ENCODE measurements at regions not wholly inside any gene's neighbourhood (a gene's known extent, or its start where the extent isn't known, plus 50 kb on each side); places are given as distances from the start of the nearest gene placed in this dataset.
"Not testable (repeated sequence)": the region's sequence is repeated elsewhere in the genome, so short reads cannot be mapped to it uniquely, and the experiment has no call there.

DNA sequence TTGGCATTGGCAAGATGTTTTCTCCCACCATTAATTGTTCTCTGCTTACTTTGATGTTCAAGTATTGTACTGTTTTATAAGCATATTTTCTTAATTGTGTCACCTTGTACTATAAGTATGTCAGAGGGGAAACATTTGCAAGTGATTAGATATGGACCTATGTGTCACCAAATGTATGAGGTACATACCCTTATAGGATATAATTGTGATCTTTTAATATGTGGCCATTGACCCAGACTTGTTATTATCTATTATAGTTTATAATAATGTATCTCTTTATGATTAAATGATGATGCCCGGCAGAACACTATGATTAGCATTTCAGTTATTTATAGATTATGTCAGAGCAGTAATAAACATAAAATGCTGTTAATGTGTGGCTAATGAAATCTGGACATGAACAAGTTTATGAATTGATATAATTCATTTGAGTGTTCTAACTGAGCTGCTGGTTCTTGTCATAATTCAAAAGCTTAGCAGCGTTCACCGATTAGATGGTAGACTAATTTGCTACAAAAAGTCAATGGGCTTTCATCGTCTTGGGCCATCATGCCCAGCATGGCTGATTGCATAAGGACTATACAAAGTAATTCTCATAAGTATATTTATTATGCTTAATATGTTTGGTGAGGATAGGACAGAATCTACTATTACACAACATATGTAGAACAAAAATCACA lies 480.9 kb upstream of the FANCL start:
- no peak for DNase-seq

DNA sequence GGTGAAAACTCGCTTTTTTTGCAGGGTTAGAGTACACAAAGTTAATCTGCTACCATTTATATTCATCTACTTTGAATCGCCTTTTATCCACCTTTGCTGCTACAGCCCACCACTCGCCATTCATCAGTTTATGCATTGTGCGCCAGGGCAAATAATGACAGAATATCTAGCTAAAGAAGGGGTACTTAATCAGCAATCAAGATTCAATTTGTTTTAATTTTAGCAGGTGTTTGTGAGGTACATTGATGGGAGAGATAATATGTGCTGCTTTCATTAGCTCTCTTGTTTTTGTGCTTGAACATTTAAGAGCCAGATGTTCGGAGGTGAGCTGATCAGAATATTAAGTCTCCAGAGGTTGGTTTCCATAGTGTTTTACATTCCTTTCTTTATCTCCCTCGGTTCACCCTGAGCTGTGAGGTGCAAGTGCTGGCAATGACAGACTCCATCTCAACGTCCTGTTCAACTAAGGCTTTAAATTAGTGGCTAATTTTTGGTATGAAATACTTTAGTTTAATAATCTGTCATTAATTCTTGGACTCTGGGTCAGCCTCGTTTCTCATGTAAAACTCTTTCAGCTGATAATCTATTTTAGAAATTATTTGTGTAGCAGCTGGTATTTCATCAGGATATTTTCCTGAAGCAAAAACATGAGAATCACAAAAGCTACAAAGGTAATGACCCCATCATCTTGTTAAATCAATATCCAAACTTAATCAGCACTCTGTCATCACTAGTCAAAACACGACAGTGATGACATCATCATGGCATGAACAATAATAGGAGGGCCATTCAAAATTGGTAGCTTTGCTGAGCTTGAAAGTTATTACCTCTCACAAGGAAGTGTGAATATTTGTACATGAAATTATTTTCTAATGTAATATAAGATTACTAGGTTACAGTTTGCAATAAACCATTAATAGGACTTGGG lies 479.9 kb upstream of the FANCL start:
- DNase-seq: no peak

DNA sequence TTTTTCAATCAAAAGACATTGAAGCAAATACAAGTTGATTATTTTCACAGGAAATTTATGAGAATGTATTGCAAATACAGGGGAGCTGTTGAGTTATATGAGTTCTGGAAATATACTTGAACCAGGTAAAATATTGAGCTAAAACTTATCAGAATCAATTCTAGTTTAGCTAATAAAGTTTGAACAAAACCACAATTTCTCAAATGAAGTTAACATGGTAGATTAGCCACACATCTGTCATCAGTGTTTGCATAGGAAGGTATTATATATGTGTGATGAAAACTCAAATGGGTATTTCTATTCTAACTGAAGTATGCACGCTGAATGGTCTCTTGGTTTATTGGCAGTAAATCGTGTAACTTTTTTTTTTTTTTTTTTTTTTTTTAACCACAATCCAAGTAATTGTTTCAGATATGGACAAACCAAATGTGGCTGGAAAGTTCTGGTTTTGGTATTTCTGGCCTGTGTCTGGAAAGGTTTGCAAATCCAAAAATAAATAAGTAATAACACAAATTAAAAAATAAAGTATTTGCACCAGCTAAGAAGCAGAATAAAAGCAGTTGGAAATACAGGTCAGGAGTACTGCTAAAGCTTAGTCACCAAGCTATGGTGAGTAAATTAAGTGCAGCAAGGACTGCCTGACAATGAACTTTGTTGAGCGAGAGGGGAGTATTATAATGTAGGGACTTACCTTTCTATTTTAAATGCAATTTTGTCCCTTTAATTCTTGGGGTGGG lies 479.1 kb upstream of the FANCL start:
- no peak for DNase-seq

DNA sequence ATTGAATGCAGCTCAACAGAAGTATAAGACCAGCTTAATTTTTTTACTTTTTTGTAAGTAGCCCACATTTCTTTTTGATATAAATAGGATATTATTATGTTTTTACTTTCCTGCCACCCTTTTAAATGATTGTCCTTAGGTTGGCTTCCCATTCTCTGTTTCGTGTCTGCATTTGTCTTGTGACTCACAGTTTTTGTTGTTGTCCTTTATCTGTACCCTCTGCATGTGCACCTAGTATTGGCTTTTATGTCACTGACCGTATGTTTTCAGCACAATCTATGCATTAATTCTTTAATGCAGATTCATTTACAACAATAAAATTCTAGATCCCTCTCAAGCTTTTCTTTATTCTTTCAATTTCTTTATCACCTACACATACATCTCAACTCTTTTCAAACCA lies 474.2 kb upstream of the FANCL start:
- DNase-seq: no peak

DNA sequence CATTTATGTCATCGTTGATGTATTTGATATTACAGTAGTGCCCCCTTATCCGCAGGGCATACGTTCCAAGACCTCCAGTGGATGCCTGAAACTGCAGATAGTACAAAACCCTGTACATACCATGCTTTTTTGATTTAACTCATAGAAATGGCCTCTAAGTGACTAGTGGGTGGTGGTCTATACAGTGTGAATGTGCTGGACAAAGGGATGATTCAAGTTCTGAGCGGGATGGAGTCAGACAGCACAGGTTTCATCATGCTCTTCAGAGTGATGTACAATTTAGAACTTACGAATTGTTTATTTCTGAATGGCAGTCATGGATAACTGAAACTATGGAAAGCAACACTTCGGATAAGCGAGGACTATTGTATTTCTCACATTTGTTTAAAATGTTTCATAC lies 473.1 kb upstream of the FANCL start:
- no peak for DNase-seq

DNA sequence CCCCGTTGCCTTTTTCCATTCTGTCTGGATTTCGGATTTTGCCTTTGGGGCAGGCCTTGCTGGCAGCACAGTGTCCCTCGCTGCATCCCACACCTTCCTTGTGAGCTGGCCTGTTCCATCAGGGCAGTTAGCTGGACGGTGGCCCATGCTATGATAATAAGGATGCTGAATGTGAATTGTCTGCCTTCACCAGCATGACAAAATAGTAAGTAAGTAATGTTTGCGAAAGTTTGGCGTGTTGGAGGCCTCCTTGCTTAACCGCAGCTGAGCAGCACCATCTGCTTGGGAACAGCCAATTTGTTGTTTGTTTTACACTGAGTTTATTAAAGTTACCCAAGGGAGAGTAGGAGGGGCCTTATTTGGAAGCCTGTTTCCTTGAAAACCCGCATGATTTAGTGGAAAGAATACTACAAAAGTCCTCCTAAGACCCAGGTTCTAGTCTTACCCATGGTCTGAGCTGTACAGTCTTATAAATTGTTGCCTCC lies 469.7 kb upstream of the FANCL start:
- DNase-seq: no peak

DNA sequence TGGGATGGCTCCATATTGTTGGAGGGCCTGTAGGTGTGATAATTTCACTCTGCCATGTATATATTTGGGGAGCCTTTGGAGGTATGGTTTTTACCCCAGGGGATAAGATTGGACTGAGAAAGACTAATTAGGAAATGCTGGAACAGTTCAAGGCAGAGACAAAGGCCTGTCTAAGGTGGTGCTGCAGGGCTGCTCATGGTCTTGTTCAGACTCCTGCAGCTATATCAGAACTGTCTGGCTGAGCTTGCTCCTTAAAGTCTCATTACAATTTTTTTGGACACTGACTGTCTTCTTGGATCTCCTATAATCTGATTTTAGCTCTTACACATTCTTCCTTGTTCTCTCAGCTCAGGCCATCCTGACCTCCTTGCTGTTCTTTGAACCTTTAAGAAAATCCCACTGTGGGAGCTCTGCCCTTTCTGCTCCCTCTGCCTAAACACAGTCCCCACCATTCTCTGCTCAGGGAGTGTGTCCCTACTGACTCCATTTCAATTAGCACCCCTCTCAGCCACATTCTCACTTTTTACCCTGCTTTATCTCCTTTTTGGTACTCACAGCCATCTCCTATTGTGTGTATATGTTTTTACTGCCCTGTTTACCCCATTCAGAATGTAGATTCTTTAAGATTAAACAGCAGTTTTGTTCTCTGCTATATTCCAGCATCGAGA lies 468.7 kb upstream of the FANCL start:
- DNase-seq: no peak

DNA sequence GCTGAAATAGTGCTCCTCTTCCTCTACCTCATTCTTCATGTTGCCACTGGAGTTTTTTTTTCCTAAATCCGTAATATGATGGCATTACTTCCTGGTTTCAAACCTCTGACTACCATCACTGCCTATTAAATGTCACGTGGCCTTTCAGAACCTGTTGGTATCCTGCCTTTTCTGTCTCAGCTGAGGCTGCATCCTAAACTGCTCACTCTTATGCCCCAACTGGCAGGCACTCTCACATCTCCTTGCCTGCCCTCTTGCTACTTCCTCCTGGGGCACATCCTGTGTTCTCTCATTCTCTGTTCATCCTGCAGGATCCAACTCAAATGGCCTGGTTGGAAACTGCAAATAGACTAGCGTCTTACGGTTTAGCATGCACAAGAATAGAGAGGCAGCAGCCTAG lies 468.1 kb upstream of the FANCL start:
- DNase-seq: no peak

DNA sequence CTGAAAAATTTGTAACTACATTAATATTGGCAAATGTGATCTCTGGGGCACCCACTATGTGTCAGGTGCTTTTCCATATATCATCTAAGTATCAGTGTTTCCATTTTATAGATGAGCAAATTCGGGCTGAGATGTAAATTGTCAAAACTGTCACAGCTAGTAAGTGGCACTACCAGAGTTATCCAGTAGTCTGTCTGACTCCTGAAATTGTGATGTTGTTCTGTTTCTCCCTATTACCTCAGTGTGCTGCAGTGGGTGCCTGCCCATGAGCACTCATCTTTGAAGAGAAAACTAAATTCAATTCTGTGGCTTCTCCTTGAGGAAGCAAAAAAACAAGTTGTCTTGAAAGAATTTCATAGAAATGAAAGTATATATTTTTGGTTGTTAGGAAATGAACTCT lies 467.4 kb upstream of the FANCL start:
- DNase-seq: no peak

DNA sequence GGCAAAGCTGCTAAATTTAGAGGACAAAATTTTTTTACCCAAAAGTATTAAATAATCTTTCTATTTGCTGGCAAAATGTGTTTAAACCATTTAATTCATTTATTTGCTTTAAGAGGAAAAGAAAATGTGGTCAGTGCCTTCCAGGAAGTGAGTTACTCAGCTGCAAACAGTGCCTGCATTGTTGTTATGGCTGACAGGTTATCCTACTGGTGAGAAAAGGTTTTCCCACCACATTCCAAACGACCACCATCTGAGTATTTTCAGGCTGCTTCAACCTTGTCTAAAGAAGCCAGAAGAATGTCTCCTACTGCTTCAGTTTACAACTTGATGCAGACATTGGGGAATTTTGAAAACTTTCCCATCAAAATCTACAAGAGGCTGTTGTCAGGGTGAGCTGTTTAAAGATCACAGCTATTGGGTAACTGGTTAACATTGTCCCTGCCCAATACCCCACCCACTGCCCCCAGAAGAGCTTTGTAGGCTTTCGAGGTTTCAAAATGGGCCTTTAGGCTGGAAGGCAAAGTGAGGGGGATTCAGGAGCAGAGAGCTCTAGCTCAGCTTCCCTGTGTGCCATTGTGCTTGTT lies 461.3 kb upstream of the FANCL start:
- DNase-seq: no peak

DNA sequence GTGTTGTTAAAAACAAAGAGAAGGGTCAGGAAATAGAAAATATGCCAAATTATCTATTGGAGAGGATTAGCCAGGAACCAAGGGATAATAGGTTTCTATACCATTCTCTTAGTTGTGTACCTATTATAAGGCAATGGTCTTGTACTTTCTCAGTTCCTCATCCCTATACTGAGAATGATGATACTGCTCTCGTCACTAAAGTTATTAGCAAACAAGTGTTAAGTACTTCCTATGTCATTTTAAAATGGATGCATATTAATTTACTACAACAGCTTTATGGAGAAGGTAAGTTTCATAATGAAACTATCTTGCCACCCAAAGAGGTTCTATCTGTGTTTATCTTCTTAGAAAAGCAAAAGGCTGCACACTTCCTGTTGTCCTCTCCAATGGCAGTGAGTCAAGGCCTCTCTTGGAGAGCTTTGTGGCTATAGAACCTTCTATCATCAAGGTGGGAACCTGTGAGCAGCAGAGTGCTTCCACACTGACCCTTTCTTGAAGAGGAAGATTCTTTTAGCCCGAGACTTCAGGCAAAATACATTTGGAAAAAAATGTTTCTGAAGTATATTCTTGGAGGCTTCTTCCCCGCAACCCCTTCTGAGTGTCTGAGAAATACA lies 460.7 kb upstream of the FANCL start:
- DNase-seq: no peak

DNA sequence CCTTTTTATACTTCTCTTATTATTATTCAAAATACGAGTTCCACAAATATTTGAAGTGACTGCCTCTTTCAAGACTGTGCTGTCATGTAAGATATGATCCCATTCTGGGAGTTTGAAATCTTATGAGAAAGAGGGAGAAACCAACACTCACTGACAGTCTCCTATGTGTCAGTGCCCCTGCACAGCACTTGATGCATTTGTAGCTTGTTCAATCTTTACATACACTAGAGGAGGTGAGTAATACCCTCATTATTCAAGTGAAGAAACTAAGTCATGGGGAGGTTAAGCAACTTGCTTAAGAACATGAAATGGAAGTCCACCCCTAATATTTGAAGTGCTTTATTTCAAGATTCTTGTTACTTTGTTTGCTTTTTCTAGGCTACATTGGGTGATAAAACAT lies 459.5 kb upstream of the FANCL start:
- no peak for DNase-seq

DNA sequence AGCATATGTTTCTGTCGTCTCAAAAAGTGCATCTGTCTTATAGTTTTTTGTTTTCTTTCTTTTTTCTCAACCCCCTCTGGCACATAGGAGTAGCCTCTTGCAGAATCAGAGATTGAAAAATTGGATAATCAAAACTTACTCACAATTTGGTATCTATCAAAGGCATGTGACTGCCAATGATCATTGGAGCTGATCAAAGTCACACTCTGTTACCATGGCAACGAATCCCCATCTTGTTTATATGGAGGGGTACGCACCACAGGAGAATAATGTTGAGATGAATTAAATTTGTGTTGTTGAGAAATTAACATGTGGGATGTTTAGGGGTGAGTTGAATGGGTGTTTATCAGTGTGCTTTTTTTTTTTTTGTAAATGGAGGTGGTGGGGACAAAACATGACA lies 458.3 kb upstream of the FANCL start:
- DNase-seq: no peak

DNA sequence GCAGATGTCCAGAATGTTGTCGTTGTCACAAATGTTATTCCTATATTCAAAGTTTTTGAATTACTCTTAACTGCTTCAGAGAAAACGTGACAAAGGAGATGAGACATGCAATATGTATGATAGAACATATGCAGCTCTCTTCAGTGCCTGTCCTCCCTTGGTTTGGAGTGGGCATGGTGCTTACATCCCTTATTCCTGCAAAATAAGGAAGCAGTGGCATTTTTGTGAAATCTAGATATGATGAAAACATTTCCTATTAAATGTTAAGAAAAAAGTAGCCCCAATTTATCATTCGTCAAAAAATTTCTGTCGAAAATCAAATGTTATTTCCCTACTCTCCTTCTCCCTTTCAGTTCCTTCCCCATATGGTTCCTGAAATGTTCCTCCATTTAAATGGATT lies 457.5 kb upstream of the FANCL start:
- DNase-seq: no peak

DNA sequence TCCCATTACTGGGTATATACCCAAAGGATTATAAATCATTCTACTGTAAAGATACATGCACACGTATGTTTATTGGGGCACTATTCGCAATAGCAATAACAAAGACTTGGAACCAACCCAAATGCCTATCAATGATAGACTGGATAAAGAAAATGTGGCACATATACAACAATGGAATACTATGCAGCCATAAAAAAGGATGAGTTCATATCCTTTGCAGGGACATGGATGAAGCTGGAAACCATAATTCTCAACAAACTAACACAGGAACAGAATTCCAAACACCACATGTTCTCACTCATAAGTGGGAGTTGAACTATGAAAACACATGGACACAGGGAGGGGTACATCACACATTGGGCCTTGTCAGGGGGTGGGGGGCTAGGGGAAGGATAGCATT lies 453.0 kb upstream of the FANCL start:
- not testable (repeated sequence) for DNase-seq

DNA sequence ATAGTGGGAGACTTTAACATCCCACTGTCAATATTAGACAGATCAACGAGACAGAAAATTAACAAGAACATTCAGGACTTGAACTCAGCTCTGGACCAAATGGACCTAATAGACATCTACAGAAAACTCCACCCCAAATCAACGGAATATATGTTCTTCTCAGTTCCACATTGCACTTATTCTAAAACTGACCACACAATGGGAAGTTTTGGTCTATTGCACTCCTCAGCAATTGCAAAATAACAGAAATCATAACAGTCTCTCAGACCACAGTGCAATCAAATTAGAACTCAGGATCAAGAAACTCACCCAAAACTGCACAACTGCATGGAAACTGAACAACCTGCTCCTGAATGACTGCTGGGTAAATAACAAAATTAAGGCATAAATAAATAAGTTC lies 449.9 kb upstream of the FANCL start:
- not testable (repeated sequence) for DNase-seq

DNA sequence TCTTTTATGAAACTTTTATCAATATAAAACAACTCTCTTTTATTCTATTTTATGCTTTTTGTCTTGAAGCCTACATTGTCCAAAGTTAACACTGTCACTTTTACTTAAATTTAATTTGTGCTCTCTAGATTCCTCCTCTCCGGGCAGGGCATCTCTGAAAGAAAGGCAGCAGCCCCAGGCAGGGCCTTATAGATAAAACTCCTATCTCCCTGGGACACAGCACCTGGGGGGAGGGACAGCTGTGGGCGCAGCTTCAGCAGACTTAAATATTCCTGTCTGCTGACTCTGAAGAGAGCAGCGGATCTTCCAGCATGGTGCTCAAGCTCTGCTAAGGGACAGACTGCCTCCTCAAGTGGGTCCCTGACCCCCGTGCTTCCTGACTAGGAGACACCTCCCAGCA lies 447.7 kb upstream of the FANCL start:
- DNase-seq: no peak

DNA sequence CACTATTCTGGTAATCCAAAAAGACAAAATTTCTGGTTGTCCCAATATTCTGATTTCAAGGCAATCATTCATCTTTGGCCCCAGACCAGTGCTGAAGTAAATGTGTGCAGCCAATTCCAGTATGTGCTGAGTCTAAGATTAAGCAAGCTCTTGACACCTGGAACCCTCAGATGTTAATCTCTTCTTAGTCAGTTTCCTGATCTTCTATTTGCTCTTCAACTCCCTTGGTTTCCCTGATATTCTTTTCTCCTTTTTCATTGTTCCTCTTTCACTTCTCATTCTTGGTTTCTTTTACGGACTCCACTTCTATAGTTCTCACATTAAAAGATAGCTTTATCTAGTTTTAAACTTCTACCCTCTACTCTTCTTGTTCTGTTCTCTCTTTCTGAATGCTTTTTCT lies 445.7 kb upstream of the FANCL start:
- no peak for DNase-seq

DNA sequence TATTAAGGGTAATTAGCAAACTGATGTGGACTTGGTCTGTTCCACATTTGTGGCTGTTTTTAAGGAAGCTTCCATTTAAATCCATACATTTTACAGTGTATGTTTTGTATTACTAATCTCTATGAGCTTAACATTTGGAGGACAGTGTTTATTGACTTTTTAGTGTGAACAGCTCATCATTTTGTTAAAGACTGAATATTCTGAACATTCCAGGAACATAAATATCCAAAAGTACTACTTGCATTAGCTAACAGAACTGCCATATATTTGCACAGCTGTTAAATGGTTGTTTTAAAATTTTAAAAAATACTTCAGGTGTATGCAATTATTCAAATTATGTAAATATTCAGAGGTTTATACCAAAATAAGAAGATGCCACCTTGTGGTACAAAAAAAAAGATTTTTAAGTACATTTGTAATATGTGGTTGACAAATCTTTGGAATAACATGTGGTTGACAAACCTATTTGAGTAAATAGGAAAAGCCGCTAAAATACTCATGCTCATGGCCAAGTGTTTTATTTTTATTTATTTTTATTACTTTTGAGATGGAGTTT lies 439.7 kb upstream of the FANCL start:
- no peak for DNase-seq

DNA sequence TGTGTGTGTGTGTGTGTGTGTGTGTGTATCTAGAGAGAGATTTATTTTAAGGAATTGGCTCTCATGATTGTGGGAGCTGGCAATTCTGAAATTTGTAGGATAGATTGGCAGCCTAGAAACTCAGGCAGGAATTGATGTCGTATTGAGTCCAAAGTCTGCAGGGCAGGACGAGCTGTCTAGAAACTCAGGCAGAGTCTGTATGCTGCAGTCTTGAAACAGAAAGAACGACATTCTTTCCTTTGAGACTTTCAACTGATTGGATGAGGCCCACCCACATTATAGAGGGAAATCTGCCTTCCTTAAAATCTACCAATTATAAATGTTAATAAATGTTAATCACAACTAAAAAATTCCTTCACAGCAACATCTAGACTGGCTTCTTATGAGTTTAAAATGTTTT lies 436.6 kb upstream of the FANCL start:
- no peak for DNase-seq

DNA sequence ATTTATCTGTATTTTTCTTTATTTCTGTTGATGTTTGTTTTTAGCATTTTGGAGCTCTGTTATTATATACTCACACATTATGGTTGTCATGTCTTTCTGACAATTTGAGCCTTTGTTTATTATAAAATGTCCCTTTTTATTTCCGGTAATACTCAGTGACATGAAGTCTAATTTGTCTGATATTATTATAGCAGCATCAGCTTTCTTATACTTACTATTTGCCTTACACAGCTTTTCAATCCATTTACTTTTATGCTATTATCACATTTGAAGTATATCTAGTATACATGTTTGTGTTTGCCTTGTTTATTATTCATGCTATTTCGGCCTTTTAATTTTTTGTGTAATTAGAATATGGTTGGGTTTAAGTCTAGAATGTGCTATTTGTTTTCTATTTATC lies 430.6 kb upstream of the FANCL start:
- no peak for DNase-seq

DNA sequence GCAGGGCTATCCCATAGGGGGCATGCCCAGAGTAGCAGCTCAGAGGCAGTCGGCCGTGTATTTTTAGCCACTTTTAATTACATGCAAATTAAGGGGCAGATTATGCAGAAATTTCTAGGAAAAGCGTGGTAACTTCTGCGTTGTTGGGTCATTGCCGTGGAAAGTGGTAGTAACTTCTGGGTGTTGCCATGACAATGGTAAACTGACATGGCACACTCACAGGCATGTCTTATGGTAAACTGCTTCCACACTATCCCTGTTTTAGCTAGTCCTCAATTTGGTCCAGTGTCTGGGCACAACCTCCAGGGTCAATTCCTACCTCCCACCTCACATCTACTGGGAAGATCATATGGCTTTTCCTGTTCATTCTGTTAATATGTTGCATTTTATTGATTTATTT lies 428.9 kb upstream of the FANCL start:
- no peak for DNase-seq
